Ecto neural progenitor cell (in vitro differentiated cells): ENCODE measurements at regions not wholly inside any gene's neighbourhood (a gene's known extent, or its start where the extent isn't known, plus 50 kb on each side); places are given as distances from the start of the nearest gene placed in this dataset.

ENCODE experiments used
- DNase-seq: peaks from one replicate; pipeline ENCODE4 v3.0.0-alpha.2; 2018; ENCODE audit warnings: low spot score

DNA sequence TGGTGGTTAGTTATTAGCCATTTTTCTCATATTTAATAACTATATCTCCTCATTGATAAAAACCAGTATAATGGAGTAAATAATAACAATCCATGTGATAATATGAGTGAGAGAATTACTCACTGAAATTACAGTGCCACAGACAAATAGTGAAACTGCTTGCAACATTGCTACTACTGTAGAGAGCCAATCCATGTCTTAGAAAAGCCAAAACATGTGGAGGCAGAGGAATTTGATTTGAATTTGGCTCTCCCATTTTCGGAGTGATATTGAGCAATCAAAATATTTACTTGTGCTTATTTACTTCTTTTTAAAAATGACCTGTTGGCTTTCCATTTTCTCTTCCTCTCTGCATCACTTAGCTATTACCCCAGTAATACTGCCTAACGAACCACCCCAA lies 288.3 kb upstream of the TCF4 start:
- DNase-seq, result no peak

DNA sequence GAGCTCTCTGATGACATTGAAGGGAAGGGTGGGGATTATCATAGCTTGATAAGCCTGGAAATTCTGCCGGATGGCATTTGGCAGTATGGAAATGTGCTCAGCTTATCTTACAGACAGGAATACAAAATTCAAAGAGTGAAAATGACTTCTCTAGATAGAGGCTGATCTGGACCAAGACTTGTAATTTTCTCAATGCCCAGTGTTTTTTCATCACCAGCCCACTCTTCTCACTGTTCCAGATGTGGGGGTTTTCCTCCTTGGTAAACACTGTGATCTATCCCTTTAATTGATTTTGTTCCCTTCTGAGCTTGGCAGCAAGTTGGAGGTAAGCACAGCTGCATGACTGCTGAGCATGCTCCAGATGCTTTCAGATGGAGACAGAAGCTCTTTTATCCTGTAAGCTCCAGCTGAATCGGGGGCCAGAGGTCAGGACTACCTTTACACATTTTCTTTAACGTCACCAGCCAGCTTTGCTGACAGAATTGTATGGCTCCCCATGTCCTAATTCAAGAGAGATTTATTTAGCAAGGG lies 287.4 kb upstream of the TCF4 start:
- peak; percentile 75 for DNase-seq

DNA sequence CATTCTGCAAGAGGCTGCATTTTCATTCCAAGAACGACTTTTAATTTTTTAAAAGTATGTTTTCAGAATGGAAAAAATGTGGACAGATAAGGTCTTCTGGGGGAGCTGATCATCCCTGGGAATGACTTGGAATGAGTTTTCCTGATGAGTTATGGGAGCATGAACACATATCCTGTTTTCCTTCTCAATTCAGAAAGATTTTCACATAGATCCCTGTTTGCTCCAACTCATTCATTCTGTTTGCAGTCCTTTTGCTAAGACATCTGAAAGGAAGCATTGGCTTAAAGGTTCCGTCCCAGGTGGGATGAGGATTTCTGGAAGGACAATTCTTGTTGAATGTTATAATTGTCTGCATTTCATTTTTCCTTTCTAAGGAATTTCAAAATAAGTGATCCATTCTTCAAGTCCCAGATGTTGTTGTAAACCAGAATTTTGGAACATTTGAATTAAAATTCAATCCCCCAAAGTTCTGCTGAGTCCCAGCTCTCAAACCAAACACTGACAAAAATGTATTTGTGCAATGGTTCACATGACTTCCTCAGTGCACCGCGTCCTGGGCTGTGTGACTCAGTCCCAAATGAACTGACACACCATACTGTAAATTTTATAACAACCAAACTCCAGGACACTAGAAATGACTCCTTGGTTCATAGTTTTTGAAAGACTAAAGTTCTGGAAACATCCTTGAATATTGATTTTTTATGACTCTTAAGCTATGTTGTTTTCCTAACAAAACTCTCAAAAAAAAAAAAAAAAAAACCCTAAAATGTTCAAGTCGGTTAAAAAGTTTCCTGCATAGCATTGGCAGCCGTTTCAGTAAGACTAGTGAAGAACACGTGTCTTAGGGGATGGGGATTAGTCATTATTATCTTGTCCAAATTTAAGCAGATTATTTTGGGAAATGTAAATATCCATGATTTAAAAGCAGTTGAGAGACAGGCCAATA lies 281.8 kb upstream of the TCF4 start:
- no peak for DNase-seq

DNA sequence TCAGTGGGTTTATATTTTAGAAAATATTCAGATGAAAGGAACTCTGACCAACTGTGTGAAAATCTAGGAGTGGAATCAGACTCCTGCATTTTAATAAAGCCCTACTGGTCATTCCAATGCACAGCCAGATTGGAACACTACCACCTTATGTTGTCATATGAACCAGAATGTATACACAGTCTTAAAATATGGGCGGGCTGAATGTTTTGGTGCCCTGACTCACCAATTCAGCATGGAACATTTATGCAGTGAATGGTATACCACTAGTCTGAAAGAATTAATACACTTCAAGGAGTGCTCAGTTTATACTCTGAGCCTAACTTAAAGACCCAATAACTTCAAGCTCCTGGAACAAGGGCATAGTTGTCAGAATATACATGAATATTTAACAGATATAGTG lies 280.9 kb upstream of the TCF4 start:
- DNase-seq, result no peak

DNA sequence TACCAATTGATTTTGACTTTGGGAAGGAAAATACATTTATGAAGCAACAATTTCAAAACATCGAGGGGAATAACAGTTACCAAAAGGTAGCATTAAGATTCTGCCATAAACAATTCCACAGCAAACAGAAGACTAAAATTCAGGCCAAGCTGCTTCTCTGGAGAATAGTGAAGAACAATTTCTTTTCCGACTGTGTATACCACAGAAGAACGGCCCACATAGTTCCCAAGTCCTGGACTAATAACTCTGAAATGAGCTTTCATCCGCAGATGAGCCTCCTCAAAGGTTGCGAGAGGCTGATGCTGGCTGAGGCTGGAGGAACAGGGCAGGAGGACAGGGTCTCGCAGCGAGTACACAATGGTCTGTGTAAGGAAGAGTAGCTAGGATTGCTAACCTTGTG lies 278.9 kb upstream of the TCF4 start:
- no peak for DNase-seq

DNA sequence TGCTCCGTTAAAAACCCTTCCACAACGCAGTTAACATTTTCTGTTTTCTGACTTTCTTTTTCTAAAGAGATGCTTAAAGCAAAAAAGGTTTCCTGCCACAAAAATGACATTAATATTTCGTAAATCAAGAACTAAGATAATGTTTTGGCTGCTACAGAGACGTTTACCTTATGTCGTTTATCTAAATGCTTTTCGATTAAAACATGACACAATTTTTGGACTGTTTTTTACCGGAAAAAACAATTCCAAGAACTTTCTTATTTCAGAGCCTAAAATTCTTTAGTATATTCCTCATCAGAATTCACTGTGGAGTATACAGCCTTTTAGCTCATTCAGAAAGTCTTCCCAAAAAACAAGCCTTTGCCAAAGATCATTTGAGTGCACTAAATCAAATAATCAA lies 278.0 kb upstream of the TCF4 start:
- no peak for DNase-seq

DNA sequence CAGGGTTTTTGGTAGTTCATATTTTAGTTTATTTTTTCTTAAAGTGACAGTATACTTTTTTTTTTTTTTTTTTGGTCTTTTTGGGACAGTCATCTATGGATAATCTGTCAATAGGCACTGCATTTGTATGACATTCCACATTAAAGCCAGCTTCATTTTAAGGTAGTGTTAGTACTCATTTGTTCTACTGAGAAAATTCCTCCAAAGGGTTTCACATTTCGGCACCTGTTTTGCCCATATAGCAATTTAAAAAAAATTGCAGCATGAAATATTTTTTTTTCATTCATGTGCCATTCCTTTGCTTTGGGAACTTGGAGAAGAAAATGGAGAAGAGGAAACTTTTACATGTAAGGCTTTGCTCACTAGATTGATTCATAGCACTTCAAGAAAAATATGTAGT lies 276.3 kb upstream of the TCF4 start:
- no peak for DNase-seq

DNA sequence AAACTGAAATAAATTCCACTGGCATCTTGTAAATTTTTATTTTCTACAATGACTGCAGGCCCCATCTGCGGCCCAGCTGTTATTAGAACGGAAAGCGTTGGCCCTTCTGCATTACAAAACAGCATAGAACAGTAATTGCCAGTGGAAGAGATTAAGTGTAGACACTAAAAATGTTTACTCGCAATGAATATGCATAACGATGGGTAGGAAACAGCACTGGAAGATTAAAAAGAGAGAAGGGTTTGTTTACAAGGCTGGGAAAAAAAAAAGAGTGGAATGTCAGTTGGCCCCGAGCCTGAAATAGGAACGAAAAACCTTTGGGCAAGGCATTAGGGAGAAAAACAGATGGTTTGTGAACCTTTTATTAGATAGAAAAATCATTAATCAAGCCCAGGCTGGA lies 275.9 kb upstream of the TCF4 start:
- no peak for DNase-seq

DNA sequence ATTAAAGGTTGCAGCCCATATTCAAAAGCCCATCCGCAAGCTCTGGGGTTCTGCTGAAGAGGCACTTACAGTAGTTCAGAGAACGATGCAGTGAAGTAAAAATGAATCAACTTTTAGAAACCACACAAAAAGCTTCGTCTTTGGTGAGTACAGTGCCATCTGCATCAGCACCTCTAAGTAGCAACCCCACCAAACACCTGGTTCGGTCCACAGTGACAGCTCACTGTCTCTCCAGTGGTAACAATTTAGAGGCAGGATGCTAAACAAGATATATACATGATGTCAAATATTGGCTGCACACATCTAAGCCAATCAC lies 275.4 kb upstream of the TCF4 start:
- DNase-seq, result no peak

DNA sequence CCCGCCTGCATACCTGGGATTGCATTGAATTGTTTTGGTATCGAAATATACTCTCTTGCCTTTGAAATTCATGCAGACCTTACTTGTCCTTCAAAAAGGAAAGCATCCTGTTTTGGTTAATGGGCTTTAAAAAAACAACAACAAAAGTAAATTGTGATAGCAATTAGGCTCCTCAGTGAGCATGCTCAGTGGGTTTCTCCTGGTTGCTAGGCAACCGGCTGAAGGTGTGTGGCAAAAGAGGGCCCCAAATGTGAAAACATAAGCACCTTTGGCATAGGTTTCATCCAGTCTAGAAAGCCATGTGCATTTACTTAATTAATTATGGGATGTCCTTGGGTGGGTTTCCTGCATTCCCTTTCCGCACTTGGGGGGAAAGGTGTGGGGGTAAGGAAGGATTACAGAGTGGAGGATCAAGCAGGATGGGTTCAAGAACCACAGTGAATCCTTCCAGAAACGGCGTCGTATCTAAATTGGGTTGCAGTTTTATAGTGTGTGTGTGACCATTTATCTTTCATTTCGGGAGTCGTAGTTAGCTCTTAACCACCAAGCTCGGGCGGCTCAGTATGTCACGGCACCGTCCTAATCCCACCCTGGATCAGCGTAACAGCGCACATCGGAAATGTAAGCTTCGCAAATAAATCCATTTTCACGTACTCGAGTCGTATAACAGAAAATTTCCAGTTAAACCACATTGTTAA lies 274.9 kb upstream of the TCF4 start:
- no peak for DNase-seq

DNA sequence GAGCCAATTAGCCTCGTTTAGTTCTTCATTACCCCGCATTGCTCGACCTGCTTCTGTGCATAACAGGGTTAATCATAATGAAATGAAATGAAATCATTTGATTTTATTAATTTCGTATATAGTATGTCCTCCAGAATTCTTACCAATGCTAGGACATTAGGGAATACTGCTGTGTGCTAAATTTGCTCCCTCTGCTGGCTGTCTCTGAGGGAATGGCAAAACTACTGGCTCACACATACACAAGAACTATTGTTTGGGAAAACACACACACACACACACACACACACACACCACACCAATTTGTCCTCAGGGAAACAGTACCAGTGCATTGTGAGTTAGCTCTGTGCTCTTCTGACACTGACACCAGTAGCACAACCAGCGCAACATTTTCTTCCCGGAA lies 273.3 kb upstream of the TCF4 start:
- DNase-seq, result peak; percentile 54

DNA sequence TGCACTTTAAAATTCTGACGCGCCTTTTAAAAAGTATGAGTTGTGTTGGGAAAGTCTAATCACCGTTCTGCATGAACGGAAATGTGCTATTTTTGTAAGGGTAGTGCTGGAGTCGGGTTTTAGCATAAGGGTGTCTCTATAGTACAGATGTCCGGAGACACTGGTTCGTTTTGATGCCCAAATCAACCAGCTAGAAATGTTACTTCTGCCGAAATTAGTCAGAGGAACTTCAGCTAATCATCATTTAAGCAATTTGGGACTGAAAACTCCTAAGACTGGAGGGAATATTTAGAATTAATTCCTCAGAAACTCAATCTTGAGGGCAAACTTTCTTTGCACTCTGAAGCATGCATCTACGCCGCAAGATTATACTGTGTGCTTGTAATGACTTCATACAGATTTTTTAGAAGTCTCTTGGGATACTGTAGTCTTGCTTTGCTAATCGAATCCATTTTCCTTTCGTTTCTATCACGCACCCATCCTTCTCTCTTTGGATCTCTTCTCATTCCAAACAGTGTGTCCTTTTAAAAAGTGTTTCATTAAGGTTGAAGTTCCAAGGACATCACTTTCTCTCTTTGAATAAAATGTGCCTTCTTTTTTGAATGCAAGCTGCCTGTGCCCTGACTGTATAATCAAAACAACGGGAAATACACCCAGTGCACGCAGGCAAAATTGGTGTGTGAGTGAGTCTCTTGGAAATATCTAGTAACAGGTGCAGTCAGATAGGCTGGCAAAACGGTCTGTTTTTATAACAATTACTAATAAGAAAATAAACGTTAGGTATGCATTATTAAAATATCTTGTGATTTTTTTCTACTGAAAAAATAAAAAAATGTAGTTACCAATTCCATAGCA lies 270.9 kb upstream of the TCF4 start:
- no peak for DNase-seq

DNA sequence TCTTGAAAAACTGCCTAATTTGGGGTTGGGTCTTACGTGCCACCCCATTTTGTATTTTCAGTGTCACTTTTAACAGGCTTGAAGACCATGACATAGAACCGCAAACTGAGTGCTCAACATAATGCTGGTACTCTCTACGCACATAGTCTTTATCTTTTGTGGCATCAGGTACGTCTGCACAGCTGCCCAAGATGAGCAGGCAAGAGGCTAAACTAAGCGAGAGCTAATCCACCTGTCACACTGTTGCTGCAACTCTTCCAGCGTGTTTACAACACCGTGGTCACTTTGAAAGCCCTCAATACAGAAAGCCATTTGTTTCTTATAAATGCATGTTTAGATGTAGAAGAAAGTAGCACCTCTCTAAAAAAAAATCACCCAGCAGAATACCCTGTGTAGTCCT lies 270.0 kb upstream of the TCF4 start:
- DNase-seq, result no peak

DNA sequence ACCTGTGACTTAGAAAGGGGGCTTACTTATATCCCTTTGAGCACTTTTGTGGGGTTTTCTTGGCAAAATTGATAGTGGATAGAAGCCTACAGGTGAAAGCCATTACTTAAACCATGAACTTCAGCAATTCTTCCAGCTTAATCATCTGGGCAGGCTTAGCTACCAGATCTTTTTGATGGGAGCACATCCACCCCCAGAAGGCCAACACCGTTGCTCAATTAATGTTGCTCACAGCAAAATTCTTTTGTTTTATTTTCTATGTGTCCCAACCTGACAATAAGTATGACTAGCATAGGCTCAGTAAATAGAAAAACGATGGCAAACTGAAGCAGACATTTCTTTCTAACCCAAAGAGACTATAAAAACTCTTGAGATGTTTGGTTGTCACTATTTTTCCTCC lies 269.4 kb upstream of the TCF4 start:
- no peak for DNase-seq

DNA sequence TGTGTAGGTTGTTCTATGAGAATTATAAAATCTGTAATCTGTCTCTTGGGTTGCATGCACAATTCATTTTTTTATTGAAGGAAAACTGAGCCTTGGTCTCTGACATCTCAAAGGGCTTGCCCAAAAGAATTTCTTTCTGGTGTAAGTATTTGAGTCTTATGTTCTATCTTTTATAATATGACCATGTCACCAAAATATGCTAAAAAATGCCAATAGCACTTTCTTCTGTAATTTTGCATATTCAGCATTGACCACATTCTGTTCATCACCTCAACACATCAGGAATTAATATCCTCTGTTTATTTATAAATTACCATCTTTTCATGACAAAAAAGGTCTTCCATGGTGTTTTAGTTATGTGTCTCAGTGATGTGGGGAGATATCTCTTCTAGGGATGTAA lies 268.7 kb upstream of the TCF4 start:
- DNase-seq, result no peak

DNA sequence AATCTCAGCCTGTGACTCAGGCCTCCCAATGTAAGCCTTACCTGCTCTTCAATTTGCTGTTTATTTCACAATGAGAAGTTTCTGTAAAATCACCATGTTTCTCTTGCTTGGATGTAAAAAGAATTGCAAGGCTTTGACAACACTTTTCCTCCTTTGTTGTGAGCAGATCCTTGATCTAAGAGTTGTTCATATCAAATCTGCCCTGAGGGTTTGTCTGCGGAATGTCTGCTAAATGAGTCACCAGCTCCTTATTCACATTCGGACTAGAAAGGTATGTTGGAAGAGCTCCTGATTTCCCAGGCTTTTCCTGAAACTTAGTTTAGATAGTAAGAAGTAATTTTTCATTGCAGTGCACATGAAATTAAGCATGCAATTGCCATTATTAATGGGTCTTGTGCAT lies 268.2 kb upstream of the TCF4 start:
- no peak for DNase-seq

DNA sequence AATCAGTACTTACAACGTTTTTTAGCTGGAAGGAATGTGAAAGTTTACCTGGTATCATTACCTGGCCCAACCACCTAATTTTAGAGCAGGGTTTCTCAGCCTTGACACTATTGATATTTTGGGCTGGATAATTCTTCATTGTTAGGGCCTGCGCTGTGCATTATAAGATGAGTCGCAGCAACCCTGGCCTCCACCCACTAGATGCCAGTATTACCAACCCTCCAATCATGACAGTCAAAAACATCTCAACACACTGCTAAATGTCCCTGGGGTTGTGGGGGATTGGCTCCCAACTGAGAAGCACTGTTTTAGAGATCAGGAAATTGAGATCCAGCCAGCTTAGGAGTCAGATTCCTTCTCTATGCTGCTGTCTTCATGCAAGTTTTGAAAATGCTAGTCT lies 265.3 kb upstream of the TCF4 start:
- DNase-seq, result no peak

DNA sequence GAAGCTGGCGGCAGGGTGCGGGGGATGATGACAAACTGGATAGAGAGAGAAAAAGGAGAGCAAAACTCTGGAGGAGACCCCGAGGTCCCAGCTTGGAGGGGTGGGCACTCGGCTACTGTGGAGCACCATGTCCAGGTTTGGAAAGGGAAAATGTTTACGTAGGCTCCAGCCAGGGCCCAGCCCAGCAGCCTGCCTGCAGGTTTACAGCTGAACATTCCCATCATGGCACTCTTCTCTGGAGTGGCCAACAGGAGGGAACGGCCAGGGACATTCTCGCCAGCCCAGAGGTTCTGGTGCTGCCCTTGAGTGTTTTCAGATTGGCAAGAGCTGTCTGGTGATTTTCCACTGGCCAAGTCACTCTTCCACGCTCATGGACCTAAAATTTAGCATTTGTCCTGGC lies 262.9 kb upstream of the TCF4 start:
- DNase-seq, result no peak

DNA sequence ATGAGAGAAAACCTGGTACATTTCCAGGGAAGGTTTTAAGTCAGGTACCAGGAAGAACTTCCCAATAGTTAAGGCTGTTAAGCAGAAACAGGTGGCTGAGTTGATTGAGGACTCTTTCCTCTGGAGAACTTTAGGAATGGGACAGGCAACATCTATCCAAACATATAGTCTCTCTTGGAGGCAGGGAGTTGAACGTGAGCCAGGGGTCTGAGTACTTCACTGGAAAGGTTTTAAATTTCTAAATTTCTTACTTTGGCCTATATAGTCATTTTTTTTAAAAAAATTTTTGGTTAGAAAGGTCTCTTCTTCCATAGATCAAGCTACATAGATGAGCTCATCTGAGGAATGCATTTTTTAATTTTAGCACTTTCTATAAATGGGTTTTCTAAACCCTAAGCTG lies 261.4 kb upstream of the TCF4 start:
- no peak for DNase-seq

DNA sequence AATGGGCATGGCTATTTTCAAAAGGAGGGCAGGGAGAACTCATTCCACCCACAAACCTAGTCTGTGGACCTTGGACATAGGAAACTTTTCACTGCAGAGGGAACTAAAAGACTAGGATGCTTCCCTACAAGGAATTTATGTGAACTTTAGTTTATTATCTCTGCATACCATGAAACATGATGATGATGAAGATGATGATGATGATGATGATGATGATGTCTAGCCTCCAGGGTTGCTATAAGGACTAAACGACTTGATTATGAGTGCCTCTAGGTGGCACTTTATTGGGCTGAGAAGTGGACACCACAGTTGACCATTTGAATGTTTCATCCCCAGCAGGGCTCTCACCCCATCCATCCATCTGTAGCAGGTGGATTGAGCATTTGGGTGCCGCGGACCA lies 260.0 kb upstream of the TCF4 start:
- no peak for DNase-seq

DNA sequence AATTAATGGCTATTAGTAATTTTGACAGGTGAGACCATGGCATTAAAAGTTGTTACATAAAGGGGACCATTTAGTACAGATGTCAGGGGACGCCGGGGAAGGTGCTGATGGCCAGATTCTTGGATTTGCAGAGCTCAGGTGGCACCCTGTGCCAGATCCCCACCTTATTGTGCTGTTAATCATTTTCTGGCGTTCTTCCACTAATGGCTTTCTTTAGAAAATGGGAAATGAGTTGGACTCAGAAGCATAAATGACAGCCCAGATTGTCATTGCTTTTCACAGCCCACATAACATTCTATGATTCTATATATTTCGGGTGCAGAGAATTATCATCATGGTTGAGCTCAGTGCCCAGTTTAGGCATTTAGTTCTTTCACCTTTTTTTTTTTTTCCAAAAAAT lies 257.2 kb upstream of the TCF4 start:
- DNase-seq, result no peak

DNA sequence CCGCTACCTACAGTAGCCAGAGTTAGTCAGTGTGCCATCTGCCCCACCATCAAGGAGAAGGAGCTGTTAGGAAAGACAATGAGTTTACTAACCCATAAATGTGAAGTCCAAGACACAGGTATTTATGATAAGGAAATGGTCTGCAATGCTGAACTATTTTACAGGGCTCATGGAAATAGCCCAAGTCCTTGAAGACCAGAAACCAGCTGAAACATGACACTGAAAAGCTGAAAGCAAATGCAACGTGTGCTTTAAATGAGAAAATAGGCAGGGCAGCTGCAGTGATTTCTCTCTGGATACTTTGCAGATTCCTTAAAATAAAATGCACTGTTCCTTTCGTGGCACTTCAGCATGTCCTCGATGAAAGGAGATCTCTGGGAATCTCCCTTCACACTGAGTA lies 256.4 kb upstream of the TCF4 start:
- no peak for DNase-seq

DNA sequence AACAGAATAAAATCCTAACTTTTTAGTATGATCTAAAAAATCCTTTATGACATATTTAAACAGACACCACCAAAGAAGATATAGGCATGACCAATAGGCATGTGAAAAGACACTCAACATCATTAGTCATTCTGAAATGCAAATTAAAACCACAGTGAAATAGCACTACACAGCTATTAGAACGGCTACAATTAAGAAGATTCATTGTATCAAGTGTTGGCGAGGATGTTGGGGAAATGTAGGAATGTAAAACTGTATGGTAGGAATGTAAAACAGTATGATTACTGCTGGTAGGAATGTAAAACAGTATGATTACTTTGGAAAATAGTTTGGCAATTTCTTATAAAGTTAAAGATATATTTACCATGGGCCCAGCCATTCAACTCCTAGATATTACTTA lies 253.3 kb upstream of the TCF4 start:
- no peak for DNase-seq
